Effector CD8-positive, alpha-beta T cell (primary cell): ENCODE measurements at regions not wholly inside any gene's neighbourhood (a gene's known extent, or its start where the extent isn't known, plus 50 kb on each side); places are given as distances from the start of the nearest gene placed in this dataset.

Experiments
- DNase-seq: peaks from one replicate; lab custom pipeline; 2025; lab: John Stamatoyannopoulos, UW

GRCh38 chr2:21694079-21694878 is 570.5 kb downstream of the TDRD15 start:
- DNase-seq: no peak

- no peak for DNase-seq
These were observed 573.1 kb downstream of the TDRD15 start for GRCh38 chr2:21696900-21697299.

DNA sequence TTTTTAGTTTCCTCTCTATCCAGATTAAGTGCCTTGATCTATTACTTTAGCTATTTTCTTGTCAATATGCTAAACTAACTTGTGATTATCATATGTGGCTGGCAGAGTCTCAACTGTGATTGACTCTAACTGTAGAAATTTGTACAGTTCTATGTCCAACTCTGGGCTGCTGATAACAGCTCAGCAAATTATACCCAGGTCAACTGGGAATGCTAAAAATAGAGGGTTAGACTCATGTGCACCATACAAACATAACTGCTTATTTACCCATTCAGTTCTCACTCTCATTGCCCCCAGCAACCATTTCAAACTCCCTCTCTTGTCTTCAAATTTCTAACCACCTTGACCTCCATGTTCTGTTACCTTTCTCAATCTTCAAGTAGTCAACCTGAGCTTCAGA is 576.9 kb downstream of the TDRD15 start:
- DNase-seq: no peak

DNA sequence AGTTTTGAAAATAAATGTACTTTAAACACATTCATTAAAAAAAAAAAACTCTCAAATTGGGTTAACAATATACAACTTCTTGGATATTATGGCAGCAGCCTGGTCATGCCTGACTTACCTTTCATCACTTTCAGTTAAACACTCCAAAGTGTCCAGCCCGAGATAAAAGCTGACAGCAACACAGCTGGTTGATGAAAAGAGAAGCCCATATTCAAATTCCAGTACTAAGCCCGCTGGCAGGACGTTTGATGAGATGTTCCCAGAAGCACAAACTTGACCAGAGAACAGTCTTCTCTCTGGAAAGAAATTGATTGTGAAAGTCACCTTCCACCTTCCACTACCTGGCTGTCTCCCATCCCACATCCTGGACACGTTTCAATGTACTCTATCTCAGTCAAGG is 586.3 kb downstream of the TDRD15 start:
- no peak for DNase-seq

GRCh38 chr2:21710496-21710895 is 586.7 kb downstream of the TDRD15 start:
- no peak for DNase-seq

DNA sequence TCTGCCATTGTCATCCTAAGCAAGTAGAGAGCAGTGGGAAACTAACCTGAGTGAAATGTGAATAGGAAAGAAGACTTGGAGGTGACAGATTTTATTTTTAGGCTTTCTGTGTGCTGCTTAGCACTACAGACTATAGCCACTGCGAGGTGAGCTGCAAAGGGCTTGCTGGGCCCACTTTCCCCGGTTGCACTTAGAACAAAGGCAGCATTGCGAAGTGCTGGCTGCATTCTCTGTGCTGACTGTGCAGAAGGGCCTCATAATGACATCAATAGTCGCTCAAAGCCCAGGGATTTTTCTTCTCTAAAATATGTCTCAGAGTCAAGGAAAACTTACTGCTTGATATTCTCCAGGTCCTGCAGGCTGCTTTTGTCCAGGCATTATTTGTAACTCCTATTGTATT is 592.1 kb downstream of the TDRD15 start:
- no peak for DNase-seq

DNA sequence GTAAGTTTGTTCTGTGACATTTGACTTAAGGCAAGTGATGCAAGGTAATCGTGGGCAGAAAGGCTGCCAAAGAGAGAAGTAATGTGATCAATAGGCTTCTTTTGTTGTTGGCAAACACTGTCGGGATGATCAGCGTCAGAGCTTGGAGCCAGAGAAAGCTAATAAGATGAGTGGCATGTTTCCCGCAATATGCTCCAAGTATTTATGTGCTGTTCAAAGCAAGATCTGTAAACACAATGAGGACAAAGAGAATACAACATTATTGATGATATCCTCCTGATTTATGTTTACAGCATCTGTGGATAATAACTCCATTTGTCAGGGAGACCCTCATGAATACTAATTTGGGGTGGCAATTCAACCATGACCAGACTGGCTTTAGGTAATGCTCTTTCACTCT is 603.3 kb downstream of the TDRD15 start:
- no peak for DNase-seq

- DNase-seq: no peak
These were observed 604.4 kb downstream of the TDRD15 start for GRCh38 chr2:21728133-21728532.

- DNase-seq: no peak
These were observed 606.4 kb downstream of the TDRD15 start for GRCh38 chr2:21730141-21730540.

- DNase-seq: no peak
These were observed 616.7 kb downstream of the TDRD15 start for GRCh38 chr2:21740484-21740883.

- DNase-seq: no peak
These were observed 622.7 kb downstream of the TDRD15 start for GRCh38 chr2:21746499-21746898.

- DNase-seq: no peak
These were observed 624.7 kb downstream of the TDRD15 start for GRCh38 chr2:21748501-21748900.

DNA sequence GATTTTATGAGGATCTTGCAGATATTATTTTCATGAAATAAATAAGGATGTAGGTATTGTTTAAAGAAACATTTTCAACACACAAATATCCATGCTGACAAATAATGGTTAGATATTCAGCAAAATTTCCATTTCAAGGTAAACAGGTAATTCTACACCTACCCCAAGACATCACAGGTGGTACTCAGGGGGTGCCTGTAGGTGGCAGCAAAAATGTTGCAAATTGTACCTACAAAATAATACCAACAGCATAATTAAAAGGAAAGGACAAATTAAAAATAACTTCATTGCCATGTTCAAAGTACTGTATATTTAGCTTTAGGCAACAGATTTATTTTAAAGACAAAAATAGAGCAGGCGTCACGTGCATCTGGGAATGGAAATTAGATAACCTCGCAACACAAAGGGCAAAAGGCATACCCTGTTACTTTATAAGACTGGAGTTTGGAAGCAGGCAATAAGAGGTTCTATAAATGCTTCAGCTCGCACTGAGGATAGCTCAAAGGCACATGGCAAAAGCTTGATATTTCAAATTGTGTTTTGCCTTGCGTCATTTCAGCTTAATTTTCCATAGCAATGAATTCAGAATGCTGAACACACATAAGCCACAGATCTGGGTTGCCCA is 630.5 kb downstream of the TDRD15 start:
- no peak for DNase-seq

GRCh38 chr2:21757805-21758430 is 634.1 kb downstream of the TDRD15 start:
- DNase-seq: no peak

DNA sequence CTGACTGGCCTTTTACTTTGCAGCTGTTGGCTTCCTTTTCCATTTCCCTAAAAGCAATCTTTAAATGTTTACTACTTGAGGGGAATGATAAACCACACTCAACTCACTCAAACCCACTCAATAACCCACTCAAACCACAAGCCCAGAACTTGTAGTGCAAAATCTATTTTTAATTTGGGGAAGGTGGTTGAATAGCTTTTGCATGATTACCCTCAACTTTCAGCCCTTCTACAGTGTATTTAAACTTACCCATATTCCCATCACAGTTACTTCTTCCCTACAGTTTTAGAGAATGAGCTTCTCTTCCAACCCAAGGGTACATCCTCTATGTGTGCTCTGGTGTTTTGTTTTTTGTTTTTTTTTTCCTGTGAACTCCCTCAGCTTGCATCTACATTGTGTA is 636.1 kb downstream of the TDRD15 start:
- DNase-seq: no peak

DNA sequence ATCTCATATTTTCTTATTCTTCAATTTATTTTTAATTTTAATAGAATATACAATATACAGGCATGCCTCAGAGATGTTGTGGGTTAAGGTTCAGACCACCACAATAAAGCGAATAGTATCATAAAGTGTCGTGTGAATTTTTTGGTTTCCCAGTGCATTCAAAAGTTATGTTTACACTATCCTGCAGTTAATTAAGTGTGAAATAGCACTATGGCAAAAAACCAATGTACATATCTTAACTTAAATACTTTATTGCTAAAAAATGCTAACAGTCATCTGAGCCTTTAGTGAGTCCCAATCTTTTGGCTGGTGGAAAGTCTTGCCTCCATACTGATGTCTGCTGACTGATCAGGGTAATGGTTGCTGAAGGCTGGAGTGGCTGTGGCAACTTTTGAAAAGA is 637.6 kb downstream of the TDRD15 start:
- DNase-seq: no peak

- DNase-seq: no peak
These were observed 639.7 kb downstream of the TDRD15 start for GRCh38 chr2:21763501-21763900.

GRCh38 chr2:21770787-21771186 is 647.0 kb downstream of the TDRD15 start:
- DNase-seq: no peak

GRCh38 chr2:21772624-21773023 is 648.9 kb downstream of the TDRD15 start:
- DNase-seq: no peak

DNA sequence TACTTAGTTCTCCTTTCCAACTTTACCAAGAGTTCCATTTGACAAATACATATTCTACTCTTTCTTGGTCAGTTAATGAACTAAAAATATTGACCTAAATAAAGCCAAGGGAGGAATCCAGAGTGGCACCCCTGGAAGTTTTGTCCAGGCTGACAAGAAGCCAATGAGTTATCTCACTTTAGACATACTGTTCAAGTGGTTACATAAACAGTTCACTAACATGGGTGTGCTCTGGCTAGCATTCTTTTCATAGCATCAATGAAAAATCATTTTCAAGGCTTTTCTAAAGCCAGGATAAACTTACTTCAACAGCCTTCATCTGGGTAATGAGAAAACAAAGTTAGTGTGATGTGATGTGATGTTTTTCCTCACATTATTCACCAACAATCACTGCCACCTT is 649.4 kb downstream of the TDRD15 start:
- DNase-seq: no peak

DNA sequence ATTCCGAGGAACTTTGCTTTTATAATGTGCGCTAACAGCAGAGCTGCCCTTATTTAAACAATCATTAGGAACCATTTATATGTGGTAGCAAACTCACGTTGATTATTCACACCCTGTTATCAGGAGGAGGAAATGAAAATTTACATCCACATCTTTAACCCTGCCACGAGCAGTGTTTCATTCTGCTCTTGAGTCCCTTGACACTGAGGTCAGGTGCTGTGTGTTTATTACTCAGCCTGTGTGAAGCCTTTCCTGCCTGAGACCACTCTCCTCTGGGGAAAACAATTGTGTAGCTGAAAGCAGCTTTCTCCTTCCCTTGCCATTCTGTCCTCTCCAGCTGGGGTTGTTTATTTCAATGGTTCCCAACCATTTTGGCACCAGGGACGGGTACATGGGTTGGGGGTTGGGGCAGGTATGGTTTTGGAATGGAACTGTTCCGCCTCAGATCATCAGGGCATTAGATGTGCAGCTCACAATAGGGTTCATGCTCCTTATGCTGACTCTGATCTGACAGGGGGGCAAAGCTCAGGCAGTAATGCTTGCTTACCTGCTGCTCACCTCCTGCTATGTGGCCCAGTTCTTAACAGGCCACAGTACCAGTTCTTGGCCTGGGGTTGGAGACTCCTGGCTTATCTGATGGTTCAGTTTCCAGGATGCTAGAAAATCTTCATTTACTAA is 651.1 kb downstream of the TDRD15 start:
- DNase-seq: no peak

GRCh38 chr2:21779786-21780185 is 656.0 kb downstream of the TDRD15 start:
- no peak for DNase-seq

DNA sequence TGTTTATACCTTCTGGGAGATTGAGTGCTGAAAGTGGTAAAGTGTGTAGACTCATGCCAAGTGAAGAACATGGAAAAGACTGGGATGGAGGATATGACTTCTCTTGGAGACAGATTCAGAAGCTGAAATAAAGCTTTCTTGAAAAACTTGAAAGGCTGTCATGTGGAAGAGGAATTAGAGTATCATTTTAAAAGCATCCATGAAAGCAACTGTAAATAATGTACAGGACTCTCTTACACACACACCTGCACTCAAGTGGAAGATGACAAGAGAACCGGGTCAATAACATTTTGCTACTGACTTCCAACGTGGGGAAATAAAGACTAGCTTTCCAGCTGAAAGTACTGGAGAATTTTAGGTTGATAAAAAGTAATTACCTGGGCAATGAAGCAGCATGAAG is 658.2 kb downstream of the TDRD15 start:
- no peak for DNase-seq
